SU-DHL-6 (cell line): ENCODE measurements at regions not wholly inside any gene's neighbourhood (a gene's known extent, or its start where the extent isn't known, plus 50 kb on each side); places are given as distances from the start of the nearest gene placed in this dataset.
"Not testable (repeated sequence)": the region's sequence is repeated elsewhere in the genome, so short reads cannot be mapped to it uniquely, and the experiment has no call there.

Experiments
- EZH2phosphoT487 ChIP-seq: fragments of 200-600 bp; sonication (generic), shearing (Covaris generic); conservative IDR thresholded peaks from 2 replicates; pipeline ENCODE4 v1.6.1; 2018; ENCODE audit warnings: mild to moderate bottlenecking, antibody characterized with exemption, low read length, moderate library complexity, mixed read lengths
- TF ChIP-seq, protein P1 (sequence below): fragments of 200-600 bp; sonication (generic); IDR thresholded peaks from one replicate; pipeline ENCODE4 v1.5.1; 2017; ENCODE audit warnings: antibody characterized with exemption, mild to moderate bottlenecking, low read length, moderate library complexity; ENCODE audit not compliant: insufficient read depth, poor library complexity, severe bottlenecking

- TF ChIP-seq, protein P1, sequence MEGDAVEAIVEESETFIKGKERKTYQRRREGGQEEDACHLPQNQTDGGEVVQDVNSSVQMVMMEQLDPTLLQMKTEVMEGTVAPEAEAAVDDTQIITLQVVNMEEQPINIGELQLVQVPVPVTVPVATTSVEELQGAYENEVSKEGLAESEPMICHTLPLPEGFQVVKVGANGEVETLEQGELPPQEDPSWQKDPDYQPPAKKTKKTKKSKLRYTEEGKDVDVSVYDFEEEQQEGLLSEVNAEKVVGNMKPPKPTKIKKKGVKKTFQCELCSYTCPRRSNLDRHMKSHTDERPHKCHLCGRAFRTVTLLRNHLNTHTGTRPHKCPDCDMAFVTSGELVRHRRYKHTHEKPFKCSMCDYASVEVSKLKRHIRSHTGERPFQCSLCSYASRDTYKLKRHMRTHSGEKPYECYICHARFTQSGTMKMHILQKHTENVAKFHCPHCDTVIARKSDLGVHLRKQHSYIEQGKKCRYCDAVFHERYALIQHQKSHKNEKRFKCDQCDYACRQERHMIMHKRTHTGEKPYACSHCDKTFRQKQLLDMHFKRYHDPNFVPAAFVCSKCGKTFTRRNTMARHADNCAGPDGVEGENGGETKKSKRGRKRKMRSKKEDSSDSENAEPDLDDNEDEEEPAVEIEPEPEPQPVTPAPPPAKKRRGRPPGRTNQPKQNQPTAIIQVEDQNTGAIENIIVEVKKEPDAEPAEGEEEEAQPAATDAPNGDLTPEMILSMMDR = not testable (repeated sequence)
- TF ChIP-seq EZH2phosphoT487 = not testable (repeated sequence)
These were observed 280.9 kb downstream of the PYDC2 start for GRCh38 chr3:191741847-191742350.
